Astrocyte (in vitro differentiated cells and primary cell): ENCODE measurements at regions not wholly inside any gene's neighbourhood (a gene's known extent, or its start where the extent isn't known, plus 50 kb on each side); places are given as distances from the start of the nearest gene placed in this dataset.

Experiments used
- EZH2 ChIP-seq: IDR thresholded peaks from 2 replicates; pipeline ENCODE4 v1.6.1; 2012; ENCODE audit warnings: mild to moderate bottlenecking, low read length, inconsistent platforms; ENCODE audit not compliant: insufficient read depth
- TF ChIP-seq, protein P1 (sequence below): IDR thresholded peaks from 2 replicates; pipeline ENCODE4 v1.5.1; 2011; ENCODE audit warnings: low read depth, mild to moderate bottlenecking, inconsistent platforms, low read length, moderate library complexity; ENCODE audit not compliant: insufficient read depth

DNA sequence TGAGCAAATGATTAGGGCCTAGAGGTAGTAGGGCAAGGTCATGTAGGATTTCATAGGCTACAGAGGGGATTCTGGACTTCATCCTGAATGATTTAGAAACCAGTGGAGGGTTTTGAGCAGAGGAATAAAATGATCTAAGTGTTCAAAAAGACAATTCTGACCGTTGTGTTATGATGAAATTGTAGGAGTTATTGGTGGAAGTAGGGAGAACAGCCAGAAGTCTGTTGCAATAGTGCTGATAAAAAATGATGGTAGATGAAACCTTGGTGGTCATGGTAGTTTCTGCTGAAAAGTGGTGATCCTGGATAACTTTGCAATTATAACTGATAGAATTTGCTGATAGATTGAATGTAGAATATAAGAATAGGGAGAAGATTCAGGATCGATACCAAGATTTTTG, 60.2 kb downstream of the MID1IP1 start:
- TF ChIP-seq, protein P1, sequence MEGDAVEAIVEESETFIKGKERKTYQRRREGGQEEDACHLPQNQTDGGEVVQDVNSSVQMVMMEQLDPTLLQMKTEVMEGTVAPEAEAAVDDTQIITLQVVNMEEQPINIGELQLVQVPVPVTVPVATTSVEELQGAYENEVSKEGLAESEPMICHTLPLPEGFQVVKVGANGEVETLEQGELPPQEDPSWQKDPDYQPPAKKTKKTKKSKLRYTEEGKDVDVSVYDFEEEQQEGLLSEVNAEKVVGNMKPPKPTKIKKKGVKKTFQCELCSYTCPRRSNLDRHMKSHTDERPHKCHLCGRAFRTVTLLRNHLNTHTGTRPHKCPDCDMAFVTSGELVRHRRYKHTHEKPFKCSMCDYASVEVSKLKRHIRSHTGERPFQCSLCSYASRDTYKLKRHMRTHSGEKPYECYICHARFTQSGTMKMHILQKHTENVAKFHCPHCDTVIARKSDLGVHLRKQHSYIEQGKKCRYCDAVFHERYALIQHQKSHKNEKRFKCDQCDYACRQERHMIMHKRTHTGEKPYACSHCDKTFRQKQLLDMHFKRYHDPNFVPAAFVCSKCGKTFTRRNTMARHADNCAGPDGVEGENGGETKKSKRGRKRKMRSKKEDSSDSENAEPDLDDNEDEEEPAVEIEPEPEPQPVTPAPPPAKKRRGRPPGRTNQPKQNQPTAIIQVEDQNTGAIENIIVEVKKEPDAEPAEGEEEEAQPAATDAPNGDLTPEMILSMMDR: no peak
- TF ChIP-seq EZH2: no peak
